ENCODE measurements at regions not wholly inside any gene's neighbourhood (a gene's known extent, or its start where the extent isn't known, plus 50 kb on each side); places are given as distances from the start of the nearest gene placed in this dataset.

- no peak for TF ChIP-seq BACH1 (IDR thresholded peaks at IDR 0.05; ENCODE audit: low read length)
These were observed 167.3 kb upstream of the TBC1D5 start (continued) for GRCh38 chr3:17909714-17910113.

All from H1 (cell line).